ENCODE measurements at regions not wholly inside any gene's neighbourhood (a gene's known extent, or its start where the extent isn't known, plus 50 kb on each side); places are given as distances from the start of the nearest gene placed in this dataset.

DNA sequence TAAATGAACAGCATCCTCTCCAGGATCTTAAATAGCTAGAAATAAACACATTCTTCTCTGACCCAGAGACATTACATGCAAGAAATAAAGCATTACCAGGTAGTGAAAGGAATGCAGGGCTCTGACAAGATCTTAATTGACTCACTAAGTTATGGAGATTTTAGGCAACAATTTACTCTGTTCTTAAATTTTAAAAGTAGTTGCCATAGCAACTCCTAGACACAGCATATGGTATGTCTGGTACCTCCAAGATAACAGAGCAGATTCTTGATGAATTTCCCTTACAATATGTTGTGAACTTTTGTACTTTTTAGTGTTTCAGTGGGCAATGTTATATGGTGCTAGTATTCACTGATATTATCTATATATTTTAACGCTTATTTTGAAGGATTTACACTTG, 76.7 kb upstream of the G2E3 start:
- H3K27ac Mint-ChIP-seq = no peak overlapping the region
- no peaks in the 10 kb centered on the region for H3K4me1 Mint-ChIP-seq
- intact Hi-C loops (cut with micrococcal nuclease) = no loop called here
- H3K9me3 Mint-ChIP-seq = peaks cover 4% of the 10 kb centered on the region
- no peak overlapping the region for H3K4me3 Mint-ChIP-seq
- no peak for DNase-seq
- peaks cover 10% of the 10 kb centered on the region for H3K27me3 Mint-ChIP-seq
- no peaks in the 10 kb centered on the region for H3K36me3 Mint-ChIP-seq (ENCODE audit: low read depth)

DNA sequence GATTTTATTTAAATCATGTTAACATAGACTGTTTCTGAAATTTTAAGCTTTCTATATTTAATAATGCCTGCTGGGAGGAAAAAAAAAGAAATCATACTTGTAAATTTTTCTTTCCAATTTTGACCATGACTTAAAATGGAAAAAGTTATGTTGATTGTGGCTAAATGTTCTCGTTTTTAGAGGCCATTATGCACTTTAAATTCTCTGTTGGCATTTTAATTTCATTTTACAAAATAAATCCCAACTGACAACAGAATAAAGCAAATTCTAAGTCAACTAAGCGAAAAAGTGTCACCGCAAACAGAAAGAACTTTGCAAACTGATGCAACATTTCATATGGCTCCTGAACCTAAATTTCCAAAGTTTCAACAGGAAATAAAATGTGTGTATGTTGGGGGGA, 74.8 kb upstream of the G2E3 start:
- no peaks in the 10 kb centered on the region for H3K4me1 Mint-ChIP-seq
- no peak overlapping the region for H3K27ac Mint-ChIP-seq
- peaks cover 4% of the 10 kb centered on the region for H3K9me3 Mint-ChIP-seq
- H3K4me3 Mint-ChIP-seq = no peak overlapping the region
- no peaks in the 10 kb centered on the region for H3K36me3 Mint-ChIP-seq (ENCODE audit: low read depth)
- DNase-seq = no peak
- peaks cover 10% of the 10 kb centered on the region for H3K27me3 Mint-ChIP-seq
- intact Hi-C loops (cut with micrococcal nuclease) = no loop called here

DNA sequence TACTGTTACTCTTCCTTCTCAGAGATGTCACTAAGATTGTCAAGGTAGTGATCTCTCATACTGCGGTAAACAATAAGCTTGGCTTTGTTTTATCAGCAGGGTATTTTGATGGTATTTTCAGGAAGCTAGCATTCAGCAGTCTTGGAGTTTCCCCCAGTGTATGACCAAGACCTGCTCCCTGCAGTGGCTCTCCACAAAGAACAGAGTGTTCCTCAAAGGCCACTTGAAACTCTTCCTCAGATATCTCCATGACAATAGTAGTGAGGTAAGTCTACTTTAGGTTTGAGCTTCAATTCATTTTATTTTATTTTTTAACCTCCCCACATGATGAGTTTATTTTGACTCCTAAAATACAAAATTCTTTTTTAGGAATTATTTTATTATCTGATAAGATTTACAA, 74.0 kb upstream of the G2E3 start:
- DNase-seq = no peak
- Mint-ChIP-seq H3K36me3 (ENCODE audit: low read depth) (no peaks in the 10 kb centered on the region), H3K4me3 (no peak overlapping the region), H3K9me3 (peaks cover 4% of the 10 kb centered on the region), H3K27ac (no peak overlapping the region), H3K4me1 (no peaks in the 10 kb centered on the region), H3K27me3 (peaks cover 10% of the 10 kb centered on the region)
- intact Hi-C loops (cut with micrococcal nuclease) = no loop called here

DNA sequence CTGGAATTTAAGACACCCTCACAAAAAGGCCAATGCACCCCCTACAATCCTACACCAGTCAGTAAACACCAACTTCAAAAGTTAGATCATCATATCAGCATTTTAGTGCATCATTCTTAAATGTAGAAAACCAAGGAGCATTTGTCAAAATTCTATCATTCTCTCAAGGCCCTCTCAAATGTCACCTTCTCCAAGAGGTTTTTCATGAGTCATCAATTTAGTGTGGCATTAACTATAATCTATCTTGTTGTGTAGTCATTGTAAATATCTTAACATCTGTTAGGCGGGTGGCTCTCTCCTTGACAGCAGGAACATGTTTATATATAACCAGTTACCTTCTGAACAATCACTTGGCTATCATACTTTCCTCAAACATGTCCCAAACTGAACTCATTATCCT, 62.1 kb upstream of the G2E3 start:
- Mint-ChIP-seq H3K4me1 (no peaks in the 10 kb centered on the region), H3K27ac (no peak overlapping the region)
- intact Hi-C loops (cut with micrococcal nuclease) = no loop called here

DNA sequence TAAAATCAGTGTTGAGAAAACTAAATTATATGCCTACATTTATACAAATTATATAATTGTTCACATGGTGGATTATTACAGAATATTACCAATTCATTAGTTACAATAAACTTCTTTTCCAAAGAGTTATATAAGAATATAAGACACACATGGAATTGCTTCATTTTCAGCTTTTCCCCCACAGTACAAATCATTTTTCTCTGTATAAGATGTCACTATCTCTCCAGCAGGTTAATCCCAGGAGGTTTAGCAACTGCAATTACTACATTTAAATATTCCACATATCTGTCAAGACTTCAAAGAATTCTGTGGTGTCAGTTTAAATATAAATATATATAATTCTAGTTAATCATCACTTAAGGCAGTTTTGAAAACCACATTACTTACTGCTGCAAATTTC, 59.6 kb upstream of the G2E3 start:
- H3K4me3 Mint-ChIP-seq = no peak overlapping the region
- intact Hi-C loops (cut with micrococcal nuclease) = no loop called here
- H3K9me3 Mint-ChIP-seq = no peaks in the 10 kb centered on the region
- H3K27me3 Mint-ChIP-seq = peaks cover 23% of the 10 kb centered on the region
- DNase-seq = no peak
- no peaks in the 10 kb centered on the region for H3K4me1 Mint-ChIP-seq
- H3K36me3 Mint-ChIP-seq (ENCODE audit: low read depth) = no peaks in the 10 kb centered on the region
- no peak overlapping the region for H3K27ac Mint-ChIP-seq

More for the DNA sequence above, 62.1 kb upstream of the G2E3 start:
- Mint-ChIP-seq H3K9me3 (no peaks in the 10 kb centered on the region), H3K36me3 (ENCODE audit: low read depth) (no peaks in the 10 kb centered on the region), H3K4me3 (no peak overlapping the region), H3K27me3 (peaks cover 23% of the 10 kb centered on the region)
- DNase-seq = no peak

DNA sequence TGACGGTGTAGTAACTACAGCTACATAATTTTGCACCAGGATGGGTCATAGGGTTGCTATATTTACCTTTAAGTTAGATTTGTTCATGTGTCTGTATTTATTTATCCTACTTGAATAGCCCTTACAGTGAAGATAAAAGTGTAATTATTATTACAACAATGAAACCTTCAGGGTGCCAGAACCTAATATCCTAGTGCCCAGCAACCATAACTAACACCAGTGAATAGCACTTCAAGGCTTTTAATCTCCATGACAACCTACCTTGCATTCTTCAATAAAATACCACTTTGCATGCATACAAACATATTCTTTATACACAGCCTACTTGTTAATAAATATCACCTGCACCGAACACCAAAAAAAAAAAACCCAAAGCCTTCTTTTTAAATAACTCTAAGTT, 58.7 kb upstream of the G2E3 start:
- Mint-ChIP-seq H3K4me1 (no peaks in the 10 kb centered on the region), H3K27ac (no peak overlapping the region)
- intact Hi-C loops (cut with micrococcal nuclease) = no loop called here

DNA sequence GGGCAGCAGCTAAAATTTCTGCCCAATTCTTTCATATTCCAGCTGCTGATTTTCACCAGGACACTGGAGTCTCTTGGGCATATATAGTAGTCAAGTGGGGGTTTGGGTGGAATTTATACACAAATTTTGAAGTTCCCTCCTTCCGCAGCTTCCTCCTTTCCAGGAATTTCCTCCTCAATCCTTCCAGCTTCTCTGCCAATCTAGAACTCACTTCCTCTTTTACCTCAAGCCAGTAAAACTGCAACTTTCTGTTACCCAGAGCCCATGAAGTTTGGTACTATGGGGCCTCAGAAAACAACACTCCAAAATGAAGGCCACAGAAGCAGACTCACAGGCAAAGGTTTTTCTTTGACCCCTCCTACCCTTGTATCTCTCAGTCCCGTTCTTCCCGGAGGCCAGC, 51.7 kb upstream of the G2E3 start:
- intact Hi-C loops (cut with micrococcal nuclease) = no loop called here
- Mint-ChIP-seq H3K4me3 (no peak overlapping the region), H3K27ac (no peak overlapping the region), H3K4me1 (no peaks in the 10 kb centered on the region), H3K9me3 (no peaks in the 10 kb centered on the region), H3K36me3 (ENCODE audit: low read depth) (no peaks in the 10 kb centered on the region), H3K27me3 (peaks cover 12% of the 10 kb centered on the region)
- DNase-seq = no peak

More for the DNA sequence above, 58.7 kb upstream of the G2E3 start:
- H3K4me3 Mint-ChIP-seq = no peak overlapping the region
- DNase-seq = no peak
- peaks cover 21% of the 10 kb centered on the region for H3K27me3 Mint-ChIP-seq
- no peaks in the 10 kb centered on the region for H3K36me3 Mint-ChIP-seq (ENCODE audit: low read depth)
- H3K9me3 Mint-ChIP-seq = no peaks in the 10 kb centered on the region
